OCI-LY7 (cell line): ENCODE measurements at regions not wholly inside any gene's neighbourhood (a gene's known extent, or its start where the extent isn't known, plus 50 kb on each side); places are given as distances from the start of the nearest gene placed in this dataset.

Experiments
- CTCF ChIP-seq: fragments of 200-600 bp; sonication (generic); conservative IDR thresholded peaks from 2 replicates; pipeline ENCODE4 v1.5.1; 2014; ENCODE audit warnings: mild to moderate bottlenecking, antibody characterized with exemption, low read length, moderate library complexity, mixed read lengths
- EZH2phosphoT487 ChIP-seq: fragments of 200-600 bp; sonication (generic); IDR thresholded peaks from 2 replicates; pipeline ENCODE4 v1.6.1; 2018; ENCODE audit warnings: low read depth, borderline replicate concordance, mild to moderate bottlenecking, mixed run types, antibody characterized with exemption, low read length, moderate library complexity, mixed read lengths

GRCh38 chr18:28804512-28805202 lies 627.7 kb upstream of the CDH2 start:
- TF ChIP-seq CTCF (no peak), EZH2phosphoT487 (no peak)
